ENCODE measurements at regions not wholly inside any gene's neighbourhood (a gene's known extent, or its start where the extent isn't known, plus 50 kb on each side); places are given as distances from the start of the nearest gene placed in this dataset.
A peak's percentile ranks its signal among the peaks of the same experiment; 100 is the strongest.
"Not testable (repeated sequence)": the region's sequence is repeated elsewhere in the genome, so short reads cannot be mapped to it uniquely, and the experiment has no call there.

DNA sequence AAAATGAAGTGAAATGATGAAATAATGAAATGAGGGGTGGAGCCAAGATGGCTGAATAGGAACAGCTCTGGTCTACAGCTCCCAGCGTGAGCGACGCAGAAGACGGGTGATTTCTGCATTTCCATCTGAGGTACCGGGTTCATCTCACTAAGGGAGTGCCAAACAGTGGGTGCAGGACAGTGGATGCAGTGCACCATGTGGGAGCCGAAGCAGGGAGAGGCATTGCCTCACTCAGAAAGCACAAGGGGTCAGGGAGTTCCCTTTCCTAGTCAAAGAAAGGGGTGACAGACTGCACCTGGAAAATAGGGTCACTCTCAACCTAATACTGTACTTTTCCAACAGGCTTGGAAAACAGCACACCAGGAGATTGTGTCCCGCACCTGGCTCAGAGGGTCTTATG is 2755.4 kb downstream of the RPIA start:
- not testable (repeated sequence) for ATAC-seq (ENCODE audit: low read depth in 2 of 2); H3K36me3 Mint-ChIP-seq; H3K27ac Mint-ChIP-seq; H3K4me1 Mint-ChIP-seq; H3K27ac ChIP-seq (ENCODE audit: insufficient read depth, low read length, poor library complexity, severe bottlenecking); DNase-seq; H3K9me3 ChIP-seq (ENCODE audit: control insufficient read depth in 2 of 2, low read length in 2 of 2); H3K4me3 ChIP-seq (ENCODE audit: low read depth, low read length); H3K27me3 ChIP-seq (ENCODE audit: control insufficient read depth, insufficient read depth, low read length); H3K36me3 ChIP-seq (ENCODE audit: control insufficient read depth, insufficient read depth, low read length); H3K4me3 Mint-ChIP-seq
- peaks cover 23% of the 10 kb centered on the region for H3K27me3 Mint-ChIP-seq
- H3K4me1 ChIP-seq (ENCODE audit: control insufficient read depth, insufficient read depth, low read length, poor library complexity, severe bottlenecking) = peaks cover 10% of the 10 kb centered on the region
- H3K9me3 Mint-ChIP-seq = peaks cover 0 to 11% (median 2%) of the 10 kb centered on the region in 7 donors

DNA sequence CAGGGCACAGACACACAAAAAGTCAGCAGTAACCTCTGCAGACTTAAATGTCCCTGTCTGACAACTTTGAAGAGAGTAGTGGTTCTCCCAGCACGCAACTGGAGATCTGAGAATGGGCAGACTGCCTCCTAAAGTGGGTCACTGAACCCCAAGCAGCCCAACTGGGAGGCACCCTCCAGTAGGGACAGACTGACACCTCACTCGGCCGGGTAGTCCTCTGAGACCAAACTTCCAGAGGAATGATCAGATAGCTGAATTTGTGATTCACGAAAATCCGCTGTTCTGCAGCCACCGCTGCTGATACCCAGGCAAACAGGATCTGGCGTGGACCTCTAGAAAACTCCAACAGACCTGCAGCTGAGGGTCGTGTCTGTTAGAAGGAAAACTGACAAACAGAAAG is 2756.0 kb downstream of the RPIA start:
- not testable (repeated sequence) for H3K27me3 ChIP-seq (ENCODE audit: control insufficient read depth, insufficient read depth, low read length); H3K4me3 ChIP-seq (ENCODE audit: low read depth, low read length); H3K27ac Mint-ChIP-seq; DNase-seq; H3K27ac ChIP-seq (ENCODE audit: insufficient read depth, low read length, poor library complexity, severe bottlenecking); H3K36me3 ChIP-seq (ENCODE audit: control insufficient read depth, insufficient read depth, low read length); H3K36me3 Mint-ChIP-seq; H3K4me1 Mint-ChIP-seq; H3K4me3 Mint-ChIP-seq; H3K4me1 ChIP-seq (ENCODE audit: control insufficient read depth, insufficient read depth, low read length, poor library complexity, severe bottlenecking); ATAC-seq (ENCODE audit: low read depth in 2 of 2); H3K9me3 ChIP-seq (ENCODE audit: control insufficient read depth in 2 of 2, low read length in 2 of 2)
- Mint-ChIP-seq H3K27me3 (peaks cover 17% of the 10 kb centered on the region), H3K9me3 (peaks cover 0 to 11% (median 4%) of the 10 kb centered on the region in 7 donors)

DNA sequence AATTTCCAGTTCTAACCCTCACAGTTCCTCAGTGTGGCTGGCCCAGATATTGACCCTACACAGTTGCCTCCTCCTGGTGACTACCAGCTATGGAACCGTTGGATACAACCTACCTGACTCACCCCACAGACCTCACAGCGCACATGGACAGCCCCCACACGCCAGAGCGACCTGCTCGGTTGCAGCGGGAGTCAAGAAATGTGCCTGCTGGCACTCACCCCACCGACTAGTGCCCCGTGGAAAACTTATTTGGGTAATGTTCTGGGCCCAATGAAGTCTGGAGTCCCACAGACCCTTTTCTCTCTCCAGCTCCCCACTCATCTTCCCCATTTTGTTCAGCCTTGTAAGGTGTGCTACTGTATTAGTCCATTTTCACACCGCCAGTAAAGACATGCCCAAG is 2770.8 kb downstream of the RPIA start:
- H3K36me3 Mint-ChIP-seq; ATAC-seq (ENCODE audit: low read depth in 2 of 2); H3K27me3 Mint-ChIP-seq; H3K27ac Mint-ChIP-seq; DNase-seq; H3K9me3 ChIP-seq (ENCODE audit: control insufficient read depth in 2 of 2, low read length in 2 of 2); H3K4me3 Mint-ChIP-seq; H3K27me3 ChIP-seq (ENCODE audit: control insufficient read depth, insufficient read depth, low read length); H3K9me3 Mint-ChIP-seq; H3K36me3 ChIP-seq (ENCODE audit: control insufficient read depth, insufficient read depth, low read length); H3K4me1 ChIP-seq (ENCODE audit: control insufficient read depth, insufficient read depth, low read length, poor library complexity, severe bottlenecking); H3K4me1 Mint-ChIP-seq; H3K27ac ChIP-seq (ENCODE audit: insufficient read depth, low read length, poor library complexity, severe bottlenecking); H3K4me3 ChIP-seq (ENCODE audit: low read depth, low read length): not testable (repeated sequence)

DNA sequence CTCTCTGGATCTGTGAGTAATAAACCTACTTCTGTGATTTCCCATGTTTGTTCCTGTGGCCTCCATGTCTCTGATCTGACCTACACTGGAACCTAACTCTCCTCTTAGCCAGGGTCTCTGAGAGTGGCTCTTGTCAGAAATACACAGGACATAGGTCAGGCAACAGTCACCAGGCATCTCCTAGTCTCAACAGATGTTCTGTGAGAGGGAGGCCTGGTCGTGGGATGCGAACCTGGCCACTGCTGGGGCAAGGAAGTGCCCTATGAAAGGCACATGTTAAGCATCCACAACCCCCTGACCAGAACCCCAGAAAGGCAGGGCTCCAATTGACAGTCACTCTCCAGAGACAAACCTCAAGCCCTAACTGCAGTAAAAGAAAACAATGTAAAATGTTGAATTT is 2771.5 kb downstream of the RPIA start:
- H3K4me3 Mint-ChIP-seq; H3K36me3 ChIP-seq (ENCODE audit: control insufficient read depth, insufficient read depth, low read length); H3K4me3 ChIP-seq (ENCODE audit: low read depth, low read length); ATAC-seq (ENCODE audit: low read depth in 2 of 2); H3K4me1 Mint-ChIP-seq; H3K9me3 ChIP-seq (ENCODE audit: control insufficient read depth in 2 of 2, low read length in 2 of 2); H3K9me3 Mint-ChIP-seq; H3K27ac ChIP-seq (ENCODE audit: insufficient read depth, low read length, poor library complexity, severe bottlenecking); H3K4me1 ChIP-seq (ENCODE audit: control insufficient read depth, insufficient read depth, low read length, poor library complexity, severe bottlenecking); H3K27me3 ChIP-seq (ENCODE audit: control insufficient read depth, insufficient read depth, low read length); H3K27me3 Mint-ChIP-seq; DNase-seq; H3K36me3 Mint-ChIP-seq; H3K27ac Mint-ChIP-seq: not testable (repeated sequence)

DNA sequence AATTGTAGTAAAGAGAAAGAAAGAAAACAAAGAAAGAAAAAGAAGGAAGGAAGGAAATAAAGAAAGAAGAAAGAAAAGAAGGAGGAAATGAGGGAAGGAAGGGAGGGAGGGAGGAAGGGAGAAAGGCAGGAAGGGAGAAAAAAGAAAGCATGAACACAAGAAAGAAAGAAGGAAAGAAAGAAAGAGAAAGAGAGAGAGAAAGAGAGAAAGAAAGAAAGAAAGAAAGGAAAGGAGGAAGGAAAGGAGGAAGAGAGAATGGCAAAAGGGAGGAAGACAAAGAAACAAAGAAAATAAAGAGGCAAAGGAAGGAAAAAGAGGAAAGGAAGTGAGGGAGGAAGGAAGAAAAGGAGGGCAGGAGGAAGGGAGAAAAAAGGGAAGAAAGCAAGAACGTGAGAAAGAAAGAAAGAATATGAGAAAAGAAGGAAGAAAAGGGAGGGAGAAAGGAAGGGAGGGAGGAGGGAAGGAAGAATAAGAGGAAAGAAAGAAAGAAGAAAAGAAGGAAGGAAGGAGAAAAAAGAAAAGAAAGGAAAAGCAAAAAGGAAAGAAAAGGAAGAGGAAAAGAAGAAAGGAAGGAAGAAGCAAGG is 2775.4 kb downstream of the RPIA start:
- not testable (repeated sequence) for DNase-seq; H3K9me3 Mint-ChIP-seq; H3K27me3 ChIP-seq (ENCODE audit: control insufficient read depth, insufficient read depth, low read length); H3K27me3 Mint-ChIP-seq; ATAC-seq (ENCODE audit: low read depth in 2 of 2); H3K4me1 Mint-ChIP-seq; H3K36me3 ChIP-seq (ENCODE audit: control insufficient read depth, insufficient read depth, low read length); H3K4me3 ChIP-seq (ENCODE audit: low read depth, low read length); H3K36me3 Mint-ChIP-seq; H3K27ac Mint-ChIP-seq; H3K4me1 ChIP-seq (ENCODE audit: control insufficient read depth, insufficient read depth, low read length, poor library complexity, severe bottlenecking); H3K27ac ChIP-seq (ENCODE audit: insufficient read depth, low read length, poor library complexity, severe bottlenecking); H3K4me3 Mint-ChIP-seq; H3K9me3 ChIP-seq (ENCODE audit: control insufficient read depth in 2 of 2, low read length in 2 of 2)

DNA sequence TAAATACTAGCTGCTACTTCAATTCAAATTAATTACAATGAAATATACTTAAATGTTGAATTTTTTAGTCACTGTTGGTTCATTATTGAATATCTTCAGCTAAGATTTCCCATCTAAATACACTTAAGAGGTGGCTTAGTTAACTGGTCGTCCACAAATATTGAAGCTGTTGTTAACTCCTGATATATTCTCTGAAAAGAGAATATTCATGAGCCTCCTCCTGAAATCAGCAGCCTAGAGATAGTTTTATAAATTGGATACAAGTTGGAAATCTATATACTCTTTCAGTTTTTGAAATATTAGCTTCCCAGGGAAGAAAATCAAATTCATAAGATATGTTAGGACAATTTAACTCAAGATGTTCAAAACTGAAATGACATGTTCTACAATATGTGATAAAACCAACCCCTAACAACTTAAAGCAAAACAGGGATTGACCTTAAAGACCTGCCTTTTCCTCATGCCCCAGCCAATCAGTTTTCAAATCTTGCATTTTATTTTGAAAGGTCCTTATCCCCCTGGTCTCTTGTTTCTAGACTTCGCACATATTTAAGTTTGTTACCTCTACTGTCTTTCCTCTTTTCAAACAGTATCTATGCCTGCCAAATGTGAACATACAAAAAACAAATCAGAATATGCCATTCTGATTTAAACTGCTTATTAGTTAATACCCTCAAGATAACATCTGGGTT is 2784.9 kb downstream of the RPIA start:
- not testable (repeated sequence) for H3K27ac ChIP-seq (ENCODE audit: insufficient read depth, low read length, poor library complexity, severe bottlenecking); DNase-seq; H3K4me1 Mint-ChIP-seq; H3K36me3 ChIP-seq (ENCODE audit: control insufficient read depth, insufficient read depth, low read length); H3K4me3 ChIP-seq (ENCODE audit: low read depth, low read length); H3K9me3 Mint-ChIP-seq; H3K9me3 ChIP-seq (ENCODE audit: control insufficient read depth in 2 of 2, low read length in 2 of 2); ATAC-seq (ENCODE audit: low read depth in 2 of 2); H3K36me3 Mint-ChIP-seq; H3K27me3 ChIP-seq (ENCODE audit: control insufficient read depth, insufficient read depth, low read length)
- Mint-ChIP-seq H3K4me3 (peak overlapping the region; percentile 88 to 92 (median 90)), H3K27ac (peak overlapping the region; percentile 81 to 92 (median 85)), H3K27me3 (peaks cover 24% of the 10 kb centered on the region)
- H3K4me1 ChIP-seq (ENCODE audit: control insufficient read depth, insufficient read depth, low read length, poor library complexity, severe bottlenecking) = peaks cover 17% of the 10 kb centered on the region

DNA sequence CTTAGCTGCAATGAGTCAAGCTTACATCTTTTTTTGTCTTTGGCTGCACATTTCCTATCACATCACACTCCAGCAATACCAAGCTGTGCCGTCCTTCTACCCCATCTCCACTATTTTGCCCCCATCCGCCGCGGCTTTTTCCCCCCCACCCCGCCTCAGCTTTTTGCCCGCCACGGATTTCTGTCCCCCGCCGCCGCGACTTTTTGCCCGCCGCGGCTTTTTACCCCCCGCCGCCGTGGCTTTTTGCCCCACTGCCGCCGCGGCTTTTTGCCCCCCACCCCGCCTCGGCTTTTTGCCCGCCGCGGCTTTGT is 2785.4 kb downstream of the RPIA start:
- not testable (repeated sequence) for H3K4me1 Mint-ChIP-seq; H3K36me3 ChIP-seq (ENCODE audit: control insufficient read depth, insufficient read depth, low read length); DNase-seq; H3K27me3 ChIP-seq (ENCODE audit: control insufficient read depth, insufficient read depth, low read length); H3K9me3 Mint-ChIP-seq; ATAC-seq (ENCODE audit: low read depth in 2 of 2); H3K27ac ChIP-seq (ENCODE audit: insufficient read depth, low read length, poor library complexity, severe bottlenecking); H3K9me3 ChIP-seq (ENCODE audit: control insufficient read depth in 2 of 2, low read length in 2 of 2); H3K4me3 ChIP-seq (ENCODE audit: low read depth, low read length); H3K36me3 Mint-ChIP-seq
- peak overlapping the region; percentile 88 to 92 (median 90) for H3K4me3 Mint-ChIP-seq
- peak overlapping the region; percentile 81 to 92 (median 85) for H3K27ac Mint-ChIP-seq
- peaks cover 17% of the 10 kb centered on the region for H3K4me1 ChIP-seq (ENCODE audit: control insufficient read depth, insufficient read depth, low read length, poor library complexity, severe bottlenecking)
- H3K27me3 Mint-ChIP-seq = peaks cover 27% of the 10 kb centered on the region

DNA sequence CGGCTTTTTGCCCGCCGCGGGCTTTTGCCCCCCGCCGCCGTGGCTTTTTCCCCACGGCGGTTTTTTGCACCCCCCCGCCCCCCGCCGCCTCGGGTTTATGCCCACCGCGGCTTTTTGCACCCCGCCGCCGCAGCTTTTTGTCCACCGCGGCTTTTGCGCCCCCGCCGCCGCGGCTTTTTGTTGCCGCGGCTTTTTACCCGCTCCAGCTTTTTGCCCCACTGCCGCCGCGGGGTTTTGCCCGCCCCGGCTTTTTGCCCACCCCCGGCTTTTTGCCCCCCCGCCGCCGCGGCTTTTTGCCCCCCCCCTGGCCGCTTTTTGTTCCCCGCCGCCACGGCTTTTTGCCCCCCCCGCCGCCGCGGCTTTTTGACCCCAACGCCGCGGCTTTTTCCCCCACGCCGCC is 2785.8 kb downstream of the RPIA start:
- Mint-ChIP-seq H3K27me3 (peaks cover 23% of the 10 kb centered on the region), H3K27ac (peak overlapping the region in 1 of 3 donors; percentile 85)
- H3K9me3 Mint-ChIP-seq; H3K4me3 Mint-ChIP-seq; H3K36me3 Mint-ChIP-seq; ATAC-seq (ENCODE audit: low read depth in 2 of 2); H3K9me3 ChIP-seq (ENCODE audit: control insufficient read depth in 2 of 2, low read length in 2 of 2); DNase-seq; H3K4me3 ChIP-seq (ENCODE audit: low read depth, low read length); H3K4me1 Mint-ChIP-seq; H3K36me3 ChIP-seq (ENCODE audit: control insufficient read depth, insufficient read depth, low read length); H3K27me3 ChIP-seq (ENCODE audit: control insufficient read depth, insufficient read depth, low read length); H3K27ac ChIP-seq (ENCODE audit: insufficient read depth, low read length, poor library complexity, severe bottlenecking): not testable (repeated sequence)
- H3K4me1 ChIP-seq (ENCODE audit: control insufficient read depth, insufficient read depth, low read length, poor library complexity, severe bottlenecking) = peaks cover 17% of the 10 kb centered on the region
